ENCODE measurements at regions not wholly inside any gene's neighbourhood (a gene's known extent, or its start where the extent isn't known, plus 50 kb on each side); places are given as distances from the start of the nearest gene placed in this dataset.

GRCh38 chr1:165014753-165015152 is 341.8 kb downstream of the LMX1A start:
- ATAC-seq (replicated peaks), result no peak

DNA sequence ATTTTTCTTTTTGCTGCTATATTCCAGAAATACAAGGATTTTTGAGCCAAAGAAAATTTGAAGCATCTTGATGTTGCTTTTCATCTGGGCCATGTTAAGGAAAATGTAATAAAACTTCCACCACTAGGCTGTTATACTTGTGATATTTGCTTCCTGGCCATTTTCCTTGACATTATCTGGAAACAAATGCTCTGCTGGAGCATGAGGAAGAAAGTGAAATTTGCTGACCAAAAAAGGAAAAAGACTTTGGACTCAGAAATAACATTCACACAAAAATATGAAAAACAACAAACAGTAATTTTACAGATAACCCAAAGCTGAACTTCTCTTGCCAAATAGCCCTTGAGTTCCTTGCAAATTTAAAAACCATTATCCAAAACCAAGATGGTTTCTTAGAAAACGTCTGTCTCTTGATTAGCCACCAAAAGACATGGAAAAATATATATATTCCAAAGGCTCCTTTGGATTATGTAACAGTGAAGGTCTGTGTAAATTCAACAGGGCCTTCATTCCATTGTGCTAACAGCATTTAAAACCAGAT is 344.5 kb downstream of the LMX1A start:
- ATAC-seq (replicated peaks), result no peak
- no peaks in the 10 kb centered on the region for H3K9me3 Mint-ChIP-seq
- no peak overlapping the region for H3K4me3 Mint-ChIP-seq
- no peaks in the 10 kb centered on the region for H3K36me3 Mint-ChIP-seq (ENCODE audit: low read depth)
- no peaks in the 10 kb centered on the region for H3K4me1 Mint-ChIP-seq
- no peaks in the 10 kb centered on the region for H3K27me3 Mint-ChIP-seq
- no peak overlapping the region for H3K27ac Mint-ChIP-seq

More at GRCh38 chr1:165014753-165015152, 341.8 kb downstream of the LMX1A start:
- H3K9me3 Mint-ChIP-seq, result peaks cover 11% of the 10 kb centered on the region
- H3K36me3 Mint-ChIP-seq (ENCODE audit: low read depth), result no peaks in the 10 kb centered on the region
- H3K27me3 Mint-ChIP-seq, result no peaks in the 10 kb centered on the region
- no peaks in the 10 kb centered on the region for H3K4me1 Mint-ChIP-seq
- H3K27ac Mint-ChIP-seq, result no peak overlapping the region
- no peak overlapping the region for H3K4me3 Mint-ChIP-seq

DNA sequence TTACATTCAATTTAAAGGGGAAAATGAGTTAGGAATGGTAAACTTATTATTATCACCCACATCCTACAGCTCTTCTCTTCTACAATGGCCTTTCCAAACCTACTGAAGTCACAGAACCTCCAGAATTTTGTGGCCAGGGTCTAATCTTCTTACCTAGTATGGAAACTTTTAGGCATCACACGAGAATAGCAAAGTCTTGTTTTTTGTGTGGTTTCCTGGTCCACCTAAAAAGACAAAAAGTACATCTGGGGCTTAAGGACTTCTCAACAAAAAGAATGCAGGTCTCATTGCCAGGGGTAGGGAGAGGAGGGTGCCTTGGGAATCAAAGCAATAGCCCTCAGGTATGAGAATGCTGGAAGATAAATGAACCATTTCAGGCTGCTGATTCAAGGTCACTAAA is 345.3 kb downstream of the LMX1A start:
- H3K36me3 Mint-ChIP-seq (ENCODE audit: low read depth), result no peaks in the 10 kb centered on the region
- no peak overlapping the region for H3K27ac Mint-ChIP-seq
- no peak for ATAC-seq (replicated peaks)
- H3K4me3 Mint-ChIP-seq, result no peak overlapping the region
- H3K9me3 Mint-ChIP-seq, result no peaks in the 10 kb centered on the region
- H3K27me3 Mint-ChIP-seq, result no peaks in the 10 kb centered on the region
- H3K4me1 Mint-ChIP-seq, result no peaks in the 10 kb centered on the region

DNA sequence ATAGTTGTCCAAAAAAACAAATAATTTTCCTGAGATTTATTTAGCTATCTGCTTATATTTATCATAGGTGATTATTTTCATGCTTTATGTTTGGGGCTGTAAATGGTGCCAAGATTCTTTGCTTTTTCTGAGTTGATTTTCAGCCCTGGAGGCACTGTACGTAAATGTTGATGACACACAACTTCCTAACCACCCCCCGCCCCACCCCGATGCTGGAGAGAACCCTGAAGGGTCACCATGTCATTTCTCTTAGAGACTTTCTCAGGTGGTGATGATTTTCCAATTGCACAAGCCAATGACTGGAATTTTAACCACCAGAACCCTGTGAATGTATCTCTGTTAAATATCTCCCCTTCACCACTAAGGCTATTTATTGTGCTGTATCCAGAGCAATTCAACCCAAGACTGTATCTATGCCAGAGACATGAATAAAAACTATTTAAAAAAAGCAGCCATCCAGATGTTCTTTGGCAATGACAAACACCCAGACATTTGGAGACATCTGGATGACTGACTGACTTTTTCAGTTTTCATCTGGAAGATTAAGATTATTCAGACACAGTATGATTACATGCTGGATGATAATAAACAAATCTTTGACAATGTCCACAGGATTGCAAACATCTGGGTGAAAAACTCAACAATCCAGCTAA is 346.0 kb downstream of the LMX1A start:
- Mint-ChIP-seq H3K4me3 (no peak overlapping the region), H3K9me3 (no peaks in the 10 kb centered on the region), H3K27ac (no peak overlapping the region), H3K27me3 (no peaks in the 10 kb centered on the region), H3K36me3 (ENCODE audit: low read depth) (no peaks in the 10 kb centered on the region), H3K4me1 (no peaks in the 10 kb centered on the region)
- no peak for ATAC-seq (replicated peaks)

GRCh38 chr1:165006831-165007230 is 349.7 kb downstream of the LMX1A start:
- Mint-ChIP-seq H3K9me3 (peaks cover 5% of the 10 kb centered on the region), H3K36me3 (ENCODE audit: low read depth) (no peaks in the 10 kb centered on the region), H3K4me1 (no peaks in the 10 kb centered on the region), H3K4me3 (no peak overlapping the region), H3K27ac (no peak overlapping the region), H3K27me3 (no peaks in the 10 kb centered on the region)
- ATAC-seq (replicated peaks), result no peak

DNA sequence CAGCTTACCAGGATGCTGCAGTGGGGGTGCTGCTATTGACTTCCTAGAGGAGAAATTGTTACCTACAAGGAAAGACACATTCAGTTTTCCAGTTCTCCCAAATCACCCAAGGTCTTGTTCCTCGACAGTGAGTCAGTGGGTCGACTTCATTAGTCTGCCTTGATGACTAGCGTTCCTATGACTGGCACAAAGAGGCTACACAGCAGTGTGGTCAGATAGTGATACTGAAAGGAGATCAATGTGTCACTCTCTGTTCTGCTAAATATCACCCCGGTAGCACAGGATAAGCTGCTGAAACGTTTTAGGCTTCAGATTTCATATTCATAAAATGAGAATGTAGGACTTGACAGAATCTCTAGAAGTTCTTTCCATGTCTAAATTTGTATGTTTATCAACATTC is 357.4 kb downstream of the LMX1A start:
- Mint-ChIP-seq H3K27ac (no peak overlapping the region), H3K36me3 (ENCODE audit: low read depth) (no peaks in the 10 kb centered on the region), H3K4me3 (no peak overlapping the region), H3K27me3 (peaks cover 3% of the 10 kb centered on the region), H3K9me3 (peaks cover 17% of the 10 kb centered on the region), H3K4me1 (no peaks in the 10 kb centered on the region)
- no peak for ATAC-seq (replicated peaks)

DNA sequence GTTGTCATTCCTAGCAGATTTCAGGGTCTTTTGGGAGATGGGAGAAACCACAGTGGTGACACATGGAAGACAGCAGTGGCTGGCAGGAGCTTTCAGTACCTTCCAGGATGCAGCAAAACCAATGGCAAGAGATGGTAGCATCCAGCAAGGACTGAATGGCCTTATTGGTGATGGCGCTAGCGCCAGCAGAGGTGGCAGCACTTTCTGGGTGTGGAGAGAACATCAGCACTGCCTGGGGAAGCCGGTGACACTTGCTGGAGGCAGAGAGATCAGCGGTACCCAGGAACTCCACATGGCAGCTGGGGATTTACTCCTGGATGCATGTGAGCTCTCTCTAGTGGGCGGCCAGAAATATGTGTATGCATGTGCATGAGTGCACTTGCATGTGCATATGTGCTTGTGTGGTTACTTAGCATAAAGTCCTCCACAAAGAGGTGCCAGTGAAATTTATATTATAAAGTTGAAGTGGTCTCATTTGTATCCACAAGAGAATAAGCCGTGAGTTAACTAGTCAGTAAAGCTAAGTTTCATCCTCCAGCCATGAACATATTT is 364.7 kb downstream of the LMX1A start:
- Mint-ChIP-seq H3K27ac (no peak overlapping the region), H3K9me3 (peaks cover 3% of the 10 kb centered on the region), H3K27me3 (no peaks in the 10 kb centered on the region), H3K4me1 (no peaks in the 10 kb centered on the region), H3K36me3 (ENCODE audit: low read depth) (no peaks in the 10 kb centered on the region), H3K4me3 (no peak overlapping the region)
- ATAC-seq (replicated peaks), result no peak

DNA sequence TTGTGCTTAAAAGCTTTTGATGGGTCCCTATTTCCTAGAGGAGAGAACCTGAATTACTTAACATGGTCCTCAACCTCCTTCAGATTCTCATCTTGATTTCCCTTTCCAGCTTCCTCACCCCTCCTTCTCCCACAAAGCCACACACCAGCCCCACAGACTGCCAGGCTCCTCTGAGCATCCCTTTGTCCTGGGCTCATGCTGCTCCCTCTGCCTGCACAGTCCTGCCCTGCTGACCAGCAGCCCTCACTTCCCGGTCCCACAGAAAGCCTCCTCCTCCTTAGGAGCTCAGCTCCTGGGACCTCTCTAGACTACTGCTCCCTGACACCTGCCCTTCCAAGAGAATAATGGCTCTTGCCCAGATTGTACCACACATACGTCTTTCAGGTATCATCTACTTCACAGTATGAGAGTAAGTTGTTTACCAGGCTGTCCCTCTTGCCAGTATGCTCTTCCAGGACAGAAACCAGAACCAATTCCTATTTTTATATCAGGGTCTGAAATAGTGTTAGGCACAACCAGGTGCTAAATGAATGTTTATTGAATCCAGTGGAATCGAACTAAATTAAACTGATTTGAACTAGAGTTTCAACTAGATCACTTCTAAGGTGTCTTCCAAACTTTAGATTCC is 373.4 kb downstream of the LMX1A start:
- Mint-ChIP-seq H3K4me3 (no peak overlapping the region), H3K4me1 (no peaks in the 10 kb centered on the region), H3K27ac (no peak overlapping the region), H3K9me3 (no peaks in the 10 kb centered on the region), H3K27me3 (no peaks in the 10 kb centered on the region), H3K36me3 (ENCODE audit: low read depth) (no peaks in the 10 kb centered on the region)
- no peak for ATAC-seq (replicated peaks)

DNA sequence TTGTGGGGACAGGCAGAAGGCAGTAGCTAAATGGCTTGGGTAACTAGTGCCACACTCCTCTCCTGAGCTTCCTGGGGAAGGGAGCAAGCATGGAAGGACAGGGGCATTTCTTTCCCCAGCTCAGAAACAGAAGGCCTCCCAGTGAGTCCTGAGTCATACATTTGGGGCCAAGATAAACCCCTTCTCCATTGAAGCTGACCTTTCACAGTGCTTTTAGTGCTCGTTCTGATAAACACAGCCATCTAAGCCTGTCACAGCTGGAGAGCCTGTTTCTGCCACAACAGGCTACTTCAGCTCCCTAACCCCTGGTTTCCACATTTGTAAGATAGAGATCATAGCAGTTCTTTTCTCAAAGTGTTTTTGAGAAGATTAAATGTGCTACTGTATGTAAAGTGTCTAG is 374.0 kb downstream of the LMX1A start:
- no peak overlapping the region for H3K27ac Mint-ChIP-seq
- no peak for ATAC-seq (replicated peaks)
- no peaks in the 10 kb centered on the region for H3K27me3 Mint-ChIP-seq
- no peaks in the 10 kb centered on the region for H3K4me1 Mint-ChIP-seq
- no peaks in the 10 kb centered on the region for H3K36me3 Mint-ChIP-seq (ENCODE audit: low read depth)
- no peak overlapping the region for H3K4me3 Mint-ChIP-seq
- no peaks in the 10 kb centered on the region for H3K9me3 Mint-ChIP-seq

GRCh38 chr1:164977561-164977960 is 379.0 kb downstream of the LMX1A start:
- Mint-ChIP-seq H3K4me3 (no peak overlapping the region), H3K27me3 (no peaks in the 10 kb centered on the region), H3K4me1 (no peaks in the 10 kb centered on the region)

GRCh38 chr1:164971921-164972415 is 384.5 kb downstream of the LMX1A start:
- Mint-ChIP-seq H3K36me3 (ENCODE audit: low read depth) (no peaks in the 10 kb centered on the region), H3K4me3 (no peak overlapping the region), H3K27me3 (no peaks in the 10 kb centered on the region), H3K27ac (no peak overlapping the region), H3K9me3 (peaks cover 10% of the 10 kb centered on the region), H3K4me1 (no peaks in the 10 kb centered on the region)
- ATAC-seq (replicated peaks), result no peak

More at GRCh38 chr1:164977561-164977960, 379.0 kb downstream of the LMX1A start:
- Mint-ChIP-seq H3K27ac (no peak overlapping the region), H3K36me3 (ENCODE audit: low read depth) (no peaks in the 10 kb centered on the region), H3K9me3 (peaks cover 4% of the 10 kb centered on the region)
- ATAC-seq (replicated peaks), result no peak

DNA sequence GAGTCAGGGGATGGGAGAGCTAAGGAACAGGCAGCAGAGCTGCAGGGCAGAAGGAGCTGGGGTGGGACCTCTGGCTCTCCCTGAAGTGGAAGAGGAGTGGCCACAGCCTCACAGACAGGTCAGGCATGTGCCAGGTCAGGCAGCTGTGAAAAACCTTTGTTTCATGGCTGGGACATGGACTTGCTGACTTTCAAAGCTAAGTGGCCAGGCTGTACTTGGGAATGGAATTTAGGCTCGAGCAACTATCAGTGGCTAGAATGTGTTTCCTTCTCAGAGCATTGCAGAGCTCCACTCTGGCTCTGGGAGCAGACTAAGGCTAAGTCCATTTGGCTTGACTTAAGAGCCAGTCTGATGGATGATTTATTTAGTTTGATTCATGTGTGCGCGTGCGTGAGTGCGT is 385.1 kb downstream of the LMX1A start:
- no peak overlapping the region for H3K4me3 Mint-ChIP-seq
- H3K4me1 Mint-ChIP-seq, result no peaks in the 10 kb centered on the region
- peaks cover 10% of the 10 kb centered on the region for H3K9me3 Mint-ChIP-seq
- H3K27ac Mint-ChIP-seq, result no peak overlapping the region
- no peak for ATAC-seq (replicated peaks)
- H3K36me3 Mint-ChIP-seq (ENCODE audit: low read depth), result no peaks in the 10 kb centered on the region
- no peaks in the 10 kb centered on the region for H3K27me3 Mint-ChIP-seq

GRCh38 chr1:164969253-164969652 is 387.3 kb downstream of the LMX1A start:
- Mint-ChIP-seq H3K27ac (no peak overlapping the region), H3K36me3 (ENCODE audit: low read depth) (no peaks in the 10 kb centered on the region), H3K9me3 (peaks cover 10% of the 10 kb centered on the region), H3K4me3 (no peak overlapping the region), H3K27me3 (no peaks in the 10 kb centered on the region), H3K4me1 (no peaks in the 10 kb centered on the region)
- ATAC-seq (replicated peaks), result no peak

DNA sequence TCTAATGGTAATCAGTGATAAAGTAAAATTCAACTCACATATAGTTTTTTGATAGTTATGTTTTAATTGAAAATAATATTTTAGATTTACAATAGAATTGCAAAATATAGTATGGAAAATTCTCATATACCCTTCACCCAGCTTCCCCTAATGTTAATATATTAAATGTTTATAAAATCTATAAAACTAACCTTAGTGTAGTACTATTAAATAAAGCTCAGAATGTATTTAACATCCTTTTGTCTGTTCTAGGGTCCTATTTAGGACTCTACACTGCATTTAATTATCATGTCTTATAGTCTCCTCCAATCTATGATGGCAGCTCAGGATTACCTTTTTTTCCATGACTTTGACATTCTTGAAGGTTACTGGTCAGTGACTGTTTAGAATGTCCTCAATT is 389.2 kb downstream of the LMX1A start:
- no peak overlapping the region for H3K4me3 Mint-ChIP-seq
- no peaks in the 10 kb centered on the region for H3K36me3 Mint-ChIP-seq (ENCODE audit: low read depth)
- ATAC-seq (replicated peaks), result no peak
- H3K27ac Mint-ChIP-seq, result no peak overlapping the region
- peaks cover 15% of the 10 kb centered on the region for H3K9me3 Mint-ChIP-seq
- H3K27me3 Mint-ChIP-seq, result peaks cover 6% of the 10 kb centered on the region
- H3K4me1 Mint-ChIP-seq, result no peaks in the 10 kb centered on the region

GRCh38 chr1:164961715-164962114 is 394.8 kb downstream of the LMX1A start:
- Mint-ChIP-seq H3K27ac (no peak overlapping the region), H3K36me3 (ENCODE audit: low read depth) (no peaks in the 10 kb centered on the region), H3K4me3 (no peak overlapping the region), H3K27me3 (peaks cover 6% of the 10 kb centered on the region), H3K9me3 (peaks cover 8% of the 10 kb centered on the region), H3K4me1 (no peaks in the 10 kb centered on the region)
- no peak for ATAC-seq (replicated peaks)
